ENCODE measurements at regions not wholly inside any gene's neighbourhood (a gene's known extent, or its start where the extent isn't known, plus 50 kb on each side); places are given as distances from the start of the nearest gene placed in this dataset.
"Not testable (repeated sequence)": the region's sequence is repeated elsewhere in the genome, so short reads cannot be mapped to it uniquely, and the experiment has no call there.

- no peak for DNase-seq
Observed at GRCh38 chr17:51389875-51390274, 129.5 kb downstream of the UTP18 start.

- no peak for DNase-seq
Observed at GRCh38 chr17:51391982-51392654, 131.8 kb downstream of the UTP18 start.

- DNase-seq, result no peak
Observed at GRCh38 chr17:51395621-51396020, 135.3 kb downstream of the UTP18 start.

GRCh38 chr17:51397361-51398127 lies 137.2 kb downstream of the UTP18 start:
- DNase-seq, result no peak

- DNase-seq, result no peak
Observed at GRCh38 chr17:51398128-51398525, 137.8 kb downstream of the UTP18 start.

GRCh38 chr17:51398687-51399086 lies 138.3 kb downstream of the UTP18 start:
- no peak for DNase-seq

GRCh38 chr17:51401279-51401678 lies 140.9 kb downstream of the UTP18 start:
- DNase-seq, result no peak

GRCh38 chr17:51402899-51403298 lies 142.6 kb downstream of the UTP18 start:
- DNase-seq, result no peak

GRCh38 chr17:51407576-51407975 lies 147.2 kb downstream of the UTP18 start:
- DNase-seq, result no peak

- no peak for DNase-seq
Observed at GRCh38 chr17:51419476-51419875, 159.1 kb downstream of the UTP18 start.

- DNase-seq, result no peak
Observed at GRCh38 chr17:51421525-51421924, 161.2 kb downstream of the UTP18 start.

- DNase-seq, result no peak
Observed at GRCh38 chr17:51422634-51423033, 162.3 kb downstream of the UTP18 start.

- DNase-seq, result no peak
Observed at GRCh38 chr17:51423421-51424160, 163.2 kb downstream of the UTP18 start.

GRCh38 chr17:51425773-51426172 lies 165.4 kb downstream of the UTP18 start:
- no peak for DNase-seq

GRCh38 chr17:51427323-51427811 lies 167.0 kb downstream of the UTP18 start:
- no peak for DNase-seq

- no peak for DNase-seq
Observed at GRCh38 chr17:51427856-51428255, 167.5 kb downstream of the UTP18 start.

- DNase-seq, result no peak
Observed at GRCh38 chr17:51428668-51429495, 168.5 kb downstream of the UTP18 start.

GRCh38 chr17:51429938-51430337 lies 169.6 kb downstream of the UTP18 start:
- not testable (repeated sequence) for DNase-seq

- DNase-seq, result no peak
Observed at GRCh38 chr17:51430591-51430990, 170.2 kb downstream of the UTP18 start.

GRCh38 chr17:51434434-51435170 lies 174.3 kb downstream of the UTP18 start:
- no peak for DNase-seq

GRCh38 chr17:51435171-51435552 lies 174.8 kb downstream of the UTP18 start:
- DNase-seq, result no peak

GRCh38 chr17:51435641-51436091 lies 175.3 kb downstream of the UTP18 start:
- DNase-seq, result no peak
